Peyer's patch (tissue), 4 donors: ENCODE measurements at regions not wholly inside any gene's neighbourhood (a gene's known extent, or its start where the extent isn't known, plus 50 kb on each side); places are given as distances from the start of the nearest gene placed in this dataset.

Experiments
- DNase-seq, 3 donors: peaks; one replicate each; pipeline ENCODE4 v3.0.0-alpha.2; 2017 to 2019
- H3K27ac ChIP-seq, 4 donors: fragments of 200-600 bp; sonication (generic); one replicate each; pipeline ENCODE4 v1.5.1; 2016 to 2019
- H3K27me3 ChIP-seq, 2 donors: fragments of 200-600 bp; sonication (generic); one replicate each; pipeline ENCODE4 v1.5.1; 2019
- H3K36me3 ChIP-seq, 3 donors: fragments of 200-600 bp; sonication (generic); one replicate each; pipeline ENCODE4 v1.5.1; 2016 to 2019
- H3K4me1 ChIP-seq, 4 donors: fragments of 200-600 bp; sonication (generic); one replicate each; pipeline ENCODE4 v1.5.1; 2016 to 2019
- H3K4me3 ChIP-seq, 4 donors: fragments of 200-600 bp; sonication (generic); 1 replicate in 3 of 4; 2 replicates in 1 of 4; pipeline ENCODE4 v1.5.1; 2016 to 2019; ENCODE audit warnings: mild to moderate bottlenecking in 1 of 4
- H3K9me3 ChIP-seq, 4 donors: fragments of 200-600 bp; sonication (generic); one replicate each; pipeline ENCODE4 v1.5.1; 2016 to 2019; ENCODE audit warnings: mild to moderate bottlenecking in 1 of 4
- POLR2A ChIP-seq, 2 donors: fragments of 450-650 bp; IDR thresholded peaks; one replicate each; pipeline ENCODE4 v1.5.1; 2017; ENCODE audit warnings: antibody characterized with exemption in 2 of 2, mild to moderate bottlenecking in 2 of 2, moderate library complexity in 2 of 2
- TF ChIP-seq, protein P1 (sequence below), 6 experiments: fragments of 450-650 bp in 4 of 6; fragments of 200-600 bp in 2 of 6; sonication (generic) in 1 of 6; IDR thresholded peaks; one replicate each; pipeline ENCODE4 v1.5.1; 2017 to 2019; ENCODE audit warnings: antibody characterized with exemption in 6 of 6, mild to moderate bottlenecking in 3 of 6, moderate library complexity in 1 of 6

DNA sequence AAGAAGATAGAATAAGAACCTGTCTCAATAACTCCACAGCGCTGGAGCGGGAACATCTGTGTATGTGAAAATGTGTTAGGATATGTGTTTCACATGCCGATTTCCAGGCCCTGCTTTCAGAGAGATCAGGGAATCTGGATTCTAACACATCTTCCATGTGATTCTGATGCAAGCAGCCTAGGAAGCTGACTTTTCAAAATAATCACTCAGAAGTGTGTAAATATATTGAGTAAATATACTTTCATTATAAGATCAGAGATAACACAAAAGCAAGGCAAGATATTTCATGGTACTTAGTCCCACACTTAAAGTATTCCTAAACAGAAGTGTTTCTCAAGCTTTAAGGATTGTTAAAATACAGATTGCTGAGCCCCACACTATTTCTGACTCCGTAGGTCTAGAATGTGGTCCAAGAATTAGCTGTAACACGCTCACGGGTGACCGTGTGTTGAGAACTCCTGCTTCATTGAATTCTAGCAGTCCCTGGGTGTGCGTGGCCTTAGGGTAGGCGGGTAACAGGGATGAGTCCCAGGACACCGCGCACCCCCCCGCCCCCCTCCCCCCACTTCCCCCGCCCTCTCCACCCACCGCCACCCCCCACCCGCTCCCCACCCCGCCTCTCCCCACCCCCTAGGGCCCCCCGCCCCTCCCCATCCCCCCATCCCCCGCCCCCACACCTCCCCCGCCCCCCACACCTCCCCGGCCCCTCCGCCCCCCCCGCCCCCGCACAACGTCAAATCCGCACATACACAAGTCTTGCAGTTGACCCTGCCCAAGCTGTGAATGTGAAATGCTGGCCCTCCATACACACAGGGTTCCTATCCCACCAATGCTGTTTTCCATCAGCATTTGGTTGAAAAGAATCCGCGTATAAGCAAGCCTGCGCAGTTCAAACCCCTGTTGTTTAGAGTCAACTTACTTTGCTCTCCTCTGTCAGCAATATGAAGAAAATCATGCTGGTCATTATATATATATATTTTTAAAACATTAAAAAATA lies 94.2 kb upstream of the SLC39A10 start:
- H3K36me3 ChIP-seq: no peaks in the 10 kb centered on the region
- H3K27me3 ChIP-seq: no peaks in the 10 kb centered on the region
- H3K27ac ChIP-seq: peak overlapping the region; percentile 37 to 82 (median 74)
- no peaks in the 10 kb centered on the region for H3K9me3 ChIP-seq
- H3K4me1 ChIP-seq: no peaks in the 10 kb centered on the region
- peak in 2 of 3 donors; percentile 54 to 58 for DNase-seq
- TF ChIP-seq, protein P1, sequence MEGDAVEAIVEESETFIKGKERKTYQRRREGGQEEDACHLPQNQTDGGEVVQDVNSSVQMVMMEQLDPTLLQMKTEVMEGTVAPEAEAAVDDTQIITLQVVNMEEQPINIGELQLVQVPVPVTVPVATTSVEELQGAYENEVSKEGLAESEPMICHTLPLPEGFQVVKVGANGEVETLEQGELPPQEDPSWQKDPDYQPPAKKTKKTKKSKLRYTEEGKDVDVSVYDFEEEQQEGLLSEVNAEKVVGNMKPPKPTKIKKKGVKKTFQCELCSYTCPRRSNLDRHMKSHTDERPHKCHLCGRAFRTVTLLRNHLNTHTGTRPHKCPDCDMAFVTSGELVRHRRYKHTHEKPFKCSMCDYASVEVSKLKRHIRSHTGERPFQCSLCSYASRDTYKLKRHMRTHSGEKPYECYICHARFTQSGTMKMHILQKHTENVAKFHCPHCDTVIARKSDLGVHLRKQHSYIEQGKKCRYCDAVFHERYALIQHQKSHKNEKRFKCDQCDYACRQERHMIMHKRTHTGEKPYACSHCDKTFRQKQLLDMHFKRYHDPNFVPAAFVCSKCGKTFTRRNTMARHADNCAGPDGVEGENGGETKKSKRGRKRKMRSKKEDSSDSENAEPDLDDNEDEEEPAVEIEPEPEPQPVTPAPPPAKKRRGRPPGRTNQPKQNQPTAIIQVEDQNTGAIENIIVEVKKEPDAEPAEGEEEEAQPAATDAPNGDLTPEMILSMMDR (IDR thresholded peaks at IDR 0.05): no peak
- no peak for TF ChIP-seq POLR2A (IDR thresholded peaks at IDR 0.05)
- peak overlapping the region in 1 of 4 donors; percentile 33 for H3K4me3 ChIP-seq

DNA sequence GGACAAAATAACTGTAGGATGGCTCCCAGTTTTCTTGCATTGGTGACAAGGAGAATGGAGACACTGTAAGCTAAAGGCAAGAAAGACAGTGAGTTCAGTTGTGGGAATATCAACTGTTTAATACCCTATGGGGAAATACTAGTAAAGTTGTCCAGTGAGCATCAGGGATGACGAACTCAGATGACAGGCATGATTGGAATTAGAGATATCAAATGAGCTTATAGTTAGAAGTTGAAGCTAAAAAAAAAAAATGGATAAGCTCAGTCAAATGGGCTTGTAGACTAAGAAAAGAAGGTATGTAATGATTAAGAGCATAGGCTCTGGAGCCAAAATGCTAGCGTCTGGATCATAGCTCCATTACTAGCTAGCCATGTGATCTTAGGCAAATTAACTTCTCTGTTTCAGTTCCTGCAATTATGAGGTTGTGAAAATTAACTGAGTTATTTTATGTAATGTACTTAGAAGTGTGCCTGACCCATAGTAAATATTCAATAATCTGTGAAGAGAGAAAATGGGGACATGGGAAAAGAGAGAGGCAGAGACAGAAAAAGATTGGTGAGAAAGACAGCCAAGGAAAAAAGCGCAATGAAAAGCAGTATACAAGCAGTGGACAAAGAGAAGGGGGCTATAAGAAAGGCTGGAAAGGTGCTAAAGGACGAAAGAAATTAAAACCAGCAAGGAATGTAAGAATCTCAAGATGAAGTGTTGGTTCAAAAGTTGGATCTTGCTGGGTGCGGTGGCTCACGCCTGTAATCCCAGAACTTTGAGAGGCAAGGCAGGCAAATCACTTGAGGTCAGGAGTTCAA lies 95.7 kb upstream of the SLC39A10 start:
- Histone ChIP-seq H3K27me3 (no peaks in the 10 kb centered on the region), H3K9me3 (no peaks in the 10 kb centered on the region), H3K4me1 (no peaks in the 10 kb centered on the region), H3K4me3 (no peak overlapping the region), H3K27ac (peak overlapping the region; percentile 37 to 82 (median 68)), H3K36me3 (no peaks in the 10 kb centered on the region)
- DNase-seq: no peak
- TF ChIP-seq, protein P1 (IDR thresholded peaks at IDR 0.05): no peak
- TF ChIP-seq POLR2A (IDR thresholded peaks at IDR 0.05): no peak

DNA sequence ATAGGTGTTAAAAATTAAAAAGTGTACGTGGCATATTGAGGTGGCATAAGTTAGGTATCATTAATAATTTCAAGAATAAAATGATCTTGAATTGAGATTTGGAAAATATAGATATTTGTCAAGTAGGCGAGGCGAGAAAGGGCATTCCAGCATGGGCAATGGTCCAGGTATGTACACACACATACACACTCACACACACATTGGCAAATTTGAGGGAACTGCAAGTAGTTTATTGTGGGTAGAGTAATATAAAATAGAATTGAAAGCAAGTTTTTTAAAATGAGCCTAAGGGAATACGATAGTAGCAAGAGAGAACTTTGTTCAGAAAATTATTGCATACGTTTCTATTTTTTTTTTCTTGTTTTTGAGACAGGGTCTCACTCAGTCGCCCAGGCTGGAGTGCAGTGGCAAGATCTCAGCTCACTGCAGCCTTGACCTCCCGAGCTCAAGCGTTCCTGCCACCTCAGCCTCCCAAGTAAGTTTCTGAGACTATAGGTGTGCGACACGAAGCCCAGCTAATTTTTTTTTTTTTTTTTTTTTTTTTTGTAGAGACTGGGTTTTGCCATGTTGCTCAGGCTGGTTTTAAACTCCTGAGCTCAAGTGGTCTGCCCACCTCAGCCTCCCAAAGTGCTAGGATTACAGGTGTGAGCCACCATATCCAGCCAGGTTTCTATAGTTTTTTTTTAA lies 96.7 kb upstream of the SLC39A10 start:
- H3K27ac ChIP-seq: peak overlapping the region; percentile 21 to 82 (median 50)
- H3K4me1 ChIP-seq: no peaks in the 10 kb centered on the region
- TF ChIP-seq, protein P1 (IDR thresholded peaks at IDR 0.05): no peak
- no peak for TF ChIP-seq POLR2A (IDR thresholded peaks at IDR 0.05)
- no peaks in the 10 kb centered on the region for H3K9me3 ChIP-seq
- no peaks in the 10 kb centered on the region for H3K27me3 ChIP-seq
- no peak overlapping the region for H3K4me3 ChIP-seq
- H3K36me3 ChIP-seq: no peaks in the 10 kb centered on the region
- DNase-seq: no peak

DNA sequence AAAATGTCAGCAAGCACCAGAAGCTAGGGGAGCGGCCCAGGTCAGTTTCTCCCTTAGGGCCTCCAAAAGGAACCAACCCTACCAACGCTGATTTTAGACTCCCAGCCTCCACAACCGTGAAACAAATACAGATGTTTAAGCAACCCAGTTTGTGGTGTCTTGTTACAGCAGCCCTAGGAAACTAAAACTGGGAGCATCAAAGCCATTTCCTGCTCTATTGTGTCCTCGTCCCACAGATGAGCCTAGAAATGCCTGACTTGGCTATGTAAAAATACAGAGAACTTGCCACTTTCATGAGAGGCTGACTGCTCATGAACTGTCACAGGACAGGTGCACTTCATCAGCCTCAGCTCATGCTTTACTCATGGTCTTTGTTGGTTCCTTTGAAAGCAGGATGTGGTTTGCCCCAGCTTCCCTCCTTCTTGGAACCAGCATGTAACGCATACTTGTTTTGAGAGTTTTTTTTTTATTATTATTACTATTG lies 97.6 kb upstream of the SLC39A10 start:
- H3K36me3 ChIP-seq: no peaks in the 10 kb centered on the region
- TF ChIP-seq POLR2A (IDR thresholded peaks at IDR 0.05): no peak
- TF ChIP-seq, protein P1 (IDR thresholded peaks at IDR 0.05): no peak
- no peaks in the 10 kb centered on the region for H3K4me1 ChIP-seq
- peak overlapping the region; percentile 45 to 82 (median 64) for H3K27ac ChIP-seq
- no peaks in the 10 kb centered on the region for H3K27me3 ChIP-seq
- H3K4me3 ChIP-seq: no peak overlapping the region
- DNase-seq: peak in 2 of 3 donors; percentile 88 to 93
- no peaks in the 10 kb centered on the region for H3K9me3 ChIP-seq

DNA sequence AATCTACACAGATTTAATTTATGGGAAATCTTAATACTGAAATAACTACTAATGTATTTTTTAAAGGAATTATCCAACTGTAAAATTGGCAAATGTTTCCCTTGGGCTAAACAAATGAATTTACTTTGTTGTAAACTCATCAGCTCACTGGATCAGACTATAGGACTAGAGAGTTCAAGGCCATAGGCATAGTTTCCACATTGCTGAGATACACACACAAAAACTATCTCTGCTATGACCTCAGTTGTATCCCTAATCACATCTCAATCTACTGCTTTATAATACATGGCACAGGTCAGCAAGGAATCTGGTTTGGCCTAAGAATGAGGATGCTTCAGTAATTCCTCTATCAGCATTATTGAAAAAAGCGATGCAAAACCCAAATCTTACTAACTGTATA lies 101.1 kb upstream of the SLC39A10 start:
- DNase-seq: no peak

More for the DNA sequence above, 101.1 kb upstream of the SLC39A10 start:
- H3K4me1 ChIP-seq: no peaks in the 10 kb centered on the region
- H3K9me3 ChIP-seq: no peaks in the 10 kb centered on the region
- H3K27me3 ChIP-seq: no peaks in the 10 kb centered on the region
- no peaks in the 10 kb centered on the region for H3K36me3 ChIP-seq
- TF ChIP-seq, protein P1 (IDR thresholded peaks at IDR 0.05): no peak
- no peak for TF ChIP-seq POLR2A (IDR thresholded peaks at IDR 0.05)
- no peak overlapping the region for H3K27ac ChIP-seq
- H3K4me3 ChIP-seq: no peak overlapping the region
